ENCODE measurements at regions not wholly inside any gene's neighbourhood (a gene's known extent, or its start where the extent isn't known, plus 50 kb on each side); places are given as distances from the start of the nearest gene placed in this dataset.
A peak's percentile ranks its signal among the peaks of the same experiment; 100 is the strongest.

- H3K9me3 ChIP-seq (replicated peaks in 1 of 2; ENCODE audit: control insufficient read depth in 1 of 2, insufficient read depth in 1 of 2, low read length in 2 of 2): no peaks in the 10 kb centered on the region
- no peaks in the 10 kb centered on the region for H3K27me3 ChIP-seq (ENCODE audit: control insufficient read depth in 2 of 2, insufficient read depth in 2 of 2, low read length in 2 of 2)
- no peak overlapping the region for H3K4me2 ChIP-seq (replicated peaks; ENCODE audit: extremely low read depth, low read length, poor library complexity, severe bottlenecking)
- no peak overlapping the region for H2AFZ ChIP-seq (ENCODE audit: insufficient read depth, low read depth, low read length, poor library complexity, severe bottlenecking)
- H3K4me1 ChIP-seq (ENCODE audit: control insufficient read depth in 1 of 2, insufficient read depth in 2 of 2, low read length in 2 of 2): peaks cover 11 to 19% of the 10 kb centered on the region in 2 donors
- no peaks in the 10 kb centered on the region for H3K79me2 ChIP-seq (ENCODE audit: insufficient read depth, low read length)
- WGBS (ENCODE audit: insufficient coverage): 100% methylated on average over 1 of the region's 2 CpGs
- no peaks in the 10 kb centered on the region for H3K36me3 Mint-ChIP-seq
- no peak overlapping the region for H3K27ac ChIP-seq (ENCODE audit: low read depth in 1 of 2, low read length in 2 of 2)
- H4K20me1 ChIP-seq (ENCODE audit: insufficient read depth, low read length): no peaks in the 10 kb centered on the region
- no peak for DNase-seq
- peaks cover 15% of the 10 kb centered on the region for H3K4me1 Mint-ChIP-seq
- H3K9ac ChIP-seq (ENCODE audit: insufficient read depth, low read length, poor library complexity, severe bottlenecking): no peak overlapping the region
- no peak for TF ChIP-seq CTCF (IDR thresholded peaks at IDR 0.05)
- H3K4me3 ChIP-seq (replicated peaks in 1 of 3; ENCODE audit: low read depth in 2 of 3, low read length in 3 of 3): no peak overlapping the region
- H3K27me3 Mint-ChIP-seq (ENCODE audit: low read depth in 3 of 3): peaks cover 0 to 1% (median 0%) of the 10 kb centered on the region in 3 donors
- intact Hi-C loops (cut with micrococcal nuclease): no loop called here
- H3K4me3 Mint-ChIP-seq: no peak overlapping the region
- no peaks in the 10 kb centered on the region for H3K9me3 Mint-ChIP-seq
- no peak overlapping the region for H3K27ac Mint-ChIP-seq
- no peaks in the 10 kb centered on the region for H3K36me3 ChIP-seq (replicated peaks in 1 of 2; ENCODE audit: control insufficient read depth in 1 of 2, insufficient read depth in 2 of 2, low read length in 2 of 2)
These were observed 120.4 kb upstream of the KLF7 start for GRCh38 chr2:207286106-207286505.

GRCh38 chr2:207288628-207289027 lies 122.9 kb upstream of the KLF7 start:
- intact Hi-C loops (cut with micrococcal nuclease): no loop called here
- no peaks in the 10 kb centered on the region for H3K9me3 ChIP-seq (replicated peaks in 1 of 2; ENCODE audit: control insufficient read depth in 1 of 2, insufficient read depth in 1 of 2, low read length in 2 of 2)

More at GRCh38 chr2:207288628-207289027, 122.9 kb upstream of the KLF7 start:
- H3K9me3 Mint-ChIP-seq: no peaks in the 10 kb centered on the region
- peaks cover 3% of the 10 kb centered on the region for H3K4me1 Mint-ChIP-seq
- H3K27ac Mint-ChIP-seq: no peak overlapping the region
- Histone ChIP-seq H3K27ac (ENCODE audit: low read depth in 1 of 2, low read length in 2 of 2) (no peak overlapping the region), H3K9ac (ENCODE audit: insufficient read depth, low read length, poor library complexity, severe bottlenecking) (no peak overlapping the region), H3K4me3 (replicated peaks in 1 of 3; ENCODE audit: low read depth in 2 of 3, low read length in 3 of 3) (no peak overlapping the region), H3K79me2 (ENCODE audit: insufficient read depth, low read length) (no peaks in the 10 kb centered on the region), H3K4me1 (ENCODE audit: control insufficient read depth in 1 of 2, insufficient read depth in 2 of 2, low read length in 2 of 2) (peaks cover under 1 to 6% of the 10 kb centered on the region in 2 donors), H4K20me1 (ENCODE audit: insufficient read depth, low read length) (no peaks in the 10 kb centered on the region), H3K4me2 (replicated peaks; ENCODE audit: extremely low read depth, low read length, poor library complexity, severe bottlenecking) (no peak overlapping the region), H3K36me3 (replicated peaks in 1 of 2; ENCODE audit: control insufficient read depth in 1 of 2, insufficient read depth in 2 of 2, low read length in 2 of 2) (no peaks in the 10 kb centered on the region), H3K27me3 (ENCODE audit: control insufficient read depth in 2 of 2, insufficient read depth in 2 of 2, low read length in 2 of 2) (no peaks in the 10 kb centered on the region), H2AFZ (ENCODE audit: insufficient read depth, low read depth, low read length, poor library complexity, severe bottlenecking) (no peak overlapping the region)
- H3K4me3 Mint-ChIP-seq: no peak overlapping the region
- no peaks in the 10 kb centered on the region for H3K36me3 Mint-ChIP-seq
- H3K27me3 Mint-ChIP-seq (ENCODE audit: low read depth in 3 of 3): peaks cover 0 to 1% (median 0%) of the 10 kb centered on the region in 3 donors
- no CpG with 5 or more reads among the region's 4 CpGs for WGBS (ENCODE audit: insufficient coverage)
- TF ChIP-seq CTCF (IDR thresholded peaks at IDR 0.05): no peak
- DNase-seq: peak in 1 of 3 donors; percentile 33
